GM12878 (cell line): ENCODE measurements at regions not wholly inside any gene's neighbourhood (a gene's known extent, or its start where the extent isn't known, plus 50 kb on each side); places are given as distances from the start of the nearest gene placed in this dataset.

Experiments used
- CEBPB ChIP-seq, 2 experiments: fragments of 150-350 bp in 1 of 2; IDR thresholded peaks; 2 replicates each; pipeline ENCODE4 v1.6.1; 2012 to 2014; ENCODE audit warnings: low read depth in 2 of 2, low read length in 2 of 2, borderline replicate concordance in 1 of 2, inconsistent platforms in 1 of 2
- CTCF ChIP-seq, 3 experiments: IDR thresholded peaks in 2 of 3; conservative IDR thresholded peaks in 1 of 3; 2 replicates each; pipeline ENCODE4 v1.5.1; 2011; ENCODE audit warnings: low read depth in 3 of 3, low read length in 3 of 3, mild to moderate bottlenecking in 3 of 3, control low read depth in 2 of 3, moderate library complexity in 2 of 3, inconsistent platforms in 1 of 3, mixed read lengths in 1 of 3; ENCODE audit not compliant: control insufficient read depth in 2 of 3, insufficient read depth in 1 of 3; ENCODE audit errors: extremely low read depth in 1 of 3
- EZH2 ChIP-seq: IDR thresholded peaks from 2 replicates; pipeline ENCODE4 v1.6.1; 2012; ENCODE audit warnings: low read depth, mild to moderate bottlenecking, control low read depth, inconsistent platforms, low read length, borderline replicate concordance; ENCODE audit not compliant: control insufficient read depth
- JUND ChIP-seq: IDR thresholded peaks from 2 replicates; pipeline ENCODE4 v1.6.1; 2012; ENCODE audit warnings: low read depth, mild to moderate bottlenecking, low read length, improper control_type of control experiment, moderate library complexity
- MYC ChIP-seq: IDR thresholded peaks from 2 replicates; pipeline ENCODE4 v1.6.1; 2011; ENCODE audit warnings: mild to moderate bottlenecking, low read length, moderate library complexity, inconsistent platforms; ENCODE audit not compliant: insufficient read depth, insufficient replicate concordance, insufficient read length, severe bottlenecking
- RAD51 ChIP-seq: fragments of 450-650 bp; IDR thresholded peaks from 2 replicates; pipeline ENCODE4 v1.6.1; 2016; ENCODE audit warnings: moderate library complexity, mild to moderate bottlenecking, inconsistent platforms
- ZNF24 ChIP-seq: fragments of 450-650 bp; IDR thresholded peaks from 2 replicates; pipeline ENCODE4 v1.6.1; 2017; ENCODE audit warnings: antibody characterized with exemption, mild to moderate bottlenecking

GRCh38 chr13:104025303-104025702, 959.1 kb upstream of the SLC10A2 start:
- TF ChIP-seq ZNF24: no peak
- no peak for TF ChIP-seq EZH2
- no peak for TF ChIP-seq CTCF (IDR thresholded peaks at IDR 0.05 in 2 of 3, conservative IDR thresholded peaks at IDR 0.05 in 1 of 3; ENCODE audit: control insufficient read depth in 2 of 3, extremely low read depth in 1 of 3, insufficient read depth in 1 of 3, low read depth in 3 of 3, low read length in 3 of 3)
- TF ChIP-seq CEBPB (IDR thresholded peaks at IDR 0.05; ENCODE audit: borderline replicate concordance in 1 of 2, low read depth in 2 of 2, low read length in 2 of 2): no peak
- TF ChIP-seq RAD51: no peak
- TF ChIP-seq JUND: no peak
- no peak for TF ChIP-seq MYC
